Body of pancreas (tissue), 4 donors: ENCODE measurements at regions not wholly inside any gene's neighbourhood (a gene's known extent, or its start where the extent isn't known, plus 50 kb on each side); places are given as distances from the start of the nearest gene placed in this dataset.

Experiments
- POLR2A ChIP-seq, 3 donors: fragments of 450-650 bp; IDR thresholded peaks; one replicate each; pipeline ENCODE4 v1.6.1; 2016; ENCODE audit warnings: antibody characterized with exemption in 3 of 3, mild to moderate bottlenecking in 2 of 3
- TF ChIP-seq, protein P1 (sequence below), 7 experiments: fragments of 450-650 bp in 4 of 7; fragments of 200-600 bp in 3 of 7; sonication (generic) in 3 of 7; IDR thresholded peaks; one replicate each; pipeline ENCODE4 v1.5.1; 2016 to 2019; ENCODE audit warnings: antibody characterized with exemption in 7 of 7

DNA sequence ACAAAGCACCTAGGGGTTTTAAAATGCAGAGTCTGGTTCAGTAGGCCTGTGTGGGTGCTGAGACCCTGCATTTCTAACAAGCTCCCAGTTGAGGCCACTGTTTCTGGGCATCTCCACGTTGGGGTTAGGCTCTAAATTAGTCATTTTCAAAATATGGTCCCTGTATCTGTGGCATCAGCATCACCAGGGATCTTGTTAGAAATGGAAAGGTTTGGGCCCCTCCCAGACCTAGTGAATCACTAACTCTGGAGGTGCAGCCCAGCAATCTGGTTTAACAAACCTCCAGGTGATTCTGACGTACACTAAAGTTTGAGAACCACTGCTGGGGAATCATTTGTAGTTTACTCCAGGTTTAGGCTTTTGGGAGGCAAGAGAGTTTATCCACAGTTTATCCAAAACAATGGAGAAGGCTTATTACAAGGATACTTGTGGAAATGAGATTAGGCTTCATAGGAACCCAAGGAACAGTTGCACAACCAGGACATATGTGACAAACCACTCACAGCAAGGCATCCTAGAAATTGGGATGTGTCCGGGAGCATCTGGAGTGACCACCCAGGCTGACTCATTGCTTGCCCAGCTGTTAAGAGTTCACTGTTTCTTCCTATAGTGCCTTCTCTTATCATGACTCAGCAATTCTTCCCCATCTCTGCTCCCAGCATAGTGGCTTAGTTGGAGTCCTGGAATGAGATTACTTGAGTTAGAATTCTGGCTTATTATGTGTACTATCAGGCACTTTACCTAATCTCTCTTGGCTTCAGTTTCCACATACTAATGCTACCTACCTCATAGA lies 71.6 kb upstream of the STXBP6 start:
- TF ChIP-seq, protein P1, sequence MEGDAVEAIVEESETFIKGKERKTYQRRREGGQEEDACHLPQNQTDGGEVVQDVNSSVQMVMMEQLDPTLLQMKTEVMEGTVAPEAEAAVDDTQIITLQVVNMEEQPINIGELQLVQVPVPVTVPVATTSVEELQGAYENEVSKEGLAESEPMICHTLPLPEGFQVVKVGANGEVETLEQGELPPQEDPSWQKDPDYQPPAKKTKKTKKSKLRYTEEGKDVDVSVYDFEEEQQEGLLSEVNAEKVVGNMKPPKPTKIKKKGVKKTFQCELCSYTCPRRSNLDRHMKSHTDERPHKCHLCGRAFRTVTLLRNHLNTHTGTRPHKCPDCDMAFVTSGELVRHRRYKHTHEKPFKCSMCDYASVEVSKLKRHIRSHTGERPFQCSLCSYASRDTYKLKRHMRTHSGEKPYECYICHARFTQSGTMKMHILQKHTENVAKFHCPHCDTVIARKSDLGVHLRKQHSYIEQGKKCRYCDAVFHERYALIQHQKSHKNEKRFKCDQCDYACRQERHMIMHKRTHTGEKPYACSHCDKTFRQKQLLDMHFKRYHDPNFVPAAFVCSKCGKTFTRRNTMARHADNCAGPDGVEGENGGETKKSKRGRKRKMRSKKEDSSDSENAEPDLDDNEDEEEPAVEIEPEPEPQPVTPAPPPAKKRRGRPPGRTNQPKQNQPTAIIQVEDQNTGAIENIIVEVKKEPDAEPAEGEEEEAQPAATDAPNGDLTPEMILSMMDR (IDR thresholded peaks at IDR 0.05) = no peak
- TF ChIP-seq POLR2A (IDR thresholded peaks at IDR 0.05) = no peak
